IMR-90 (cell line): ENCODE measurements at regions not wholly inside any gene's neighbourhood (a gene's known extent, or its start where the extent isn't known, plus 50 kb on each side); places are given as distances from the start of the nearest gene placed in this dataset.

Experiments used
- ATAC-seq: fragments of 200-7000 bp; cut with Tn5 transposase; 2 replicates; pipeline ENCODE4 v1.9.1; 2020; ENCODE audit warnings: low read depth, mild to moderate bottlenecking, moderate library complexity
- BruUV-seq: library from RNA; stranded (reverse); fragments of 400-500 nt; replicated peaks from 2 replicates; lab custom pipeline; 2021; lab: Mats Ljungman, UMichigan
- CTCF ChIA-PET: fragments of 300-600 bp; formaldehyde crosslinking; extraction: SDS; loops from one replicate; lab custom pipeline; 2021; ENCODE audit warnings: antibody characterized with exemption; lab: Yijun Ruan, JAX
- POLR2A ChIA-PET: fragments of 300-600 bp; sonication (Branson Sonifier 250); formaldehyde crosslinking; loops from one replicate; lab custom pipeline; 2022; ENCODE audit warnings: antibody characterized with exemption; ENCODE audit not compliant: unreplicated experiment; lab: Charles Lee
- DNase-seq: peaks from one replicate; pipeline ENCODE4 v3.0.0; 2013
- H2AFZ ChIP-seq: replicated peaks from 2 replicates; pipeline ENCODE3; 2013; ENCODE audit warnings: low read length, mild to moderate bottlenecking; ENCODE audit not compliant: poor library complexity
- H2AK5ac ChIP-seq: 2 replicates; pipeline ENCODE4 v1.6.1; 2013; ENCODE audit warnings: low read depth, low read length, inconsistent platforms
- H2AK9ac ChIP-seq: replicated peaks from 2 replicates; pipeline ENCODE3; 2013; ENCODE audit warnings: mild to moderate bottlenecking, low read depth, low read length, moderate library complexity; ENCODE audit not compliant: poor library complexity
- H2BK120ac ChIP-seq: 2 replicates; pipeline ENCODE4 v1.6.1; 2013; ENCODE audit warnings: low read depth, low read length, inconsistent platforms
- H2BK15ac ChIP-seq: 3 replicates; pipeline ENCODE4 v1.6.1; 2013; ENCODE audit warnings: low read depth, low read length, inconsistent platforms
- H2BK20ac ChIP-seq: 2 replicates; pipeline ENCODE4 v1.6.1; 2013; ENCODE audit warnings: low read depth, mild to moderate bottlenecking, inconsistent platforms, low read length, moderate library complexity
- H2BK5ac ChIP-seq: 2 replicates; pipeline ENCODE4 v1.6.1; 2013; ENCODE audit warnings: mild to moderate bottlenecking, low read depth, low read length, inconsistent platforms; ENCODE audit not compliant: poor library complexity, severe bottlenecking
- H3K14ac ChIP-seq: replicated peaks from 2 replicates; pipeline ENCODE4 v1.6.1; 2013; ENCODE audit warnings: low read depth, low read length, inconsistent platforms
- H3K18ac ChIP-seq: 2 replicates; pipeline ENCODE4 v1.6.1; 2013; ENCODE audit warnings: low read depth, low read length, control low read depth
- H3K23ac ChIP-seq: 2 replicates; pipeline ENCODE4 v1.6.1; 2013; ENCODE audit warnings: low read depth, low read length, inconsistent platforms
- H3K27ac ChIP-seq: 2 replicates; pipeline ENCODE4 v1.5.1; 2013; ENCODE audit warnings: mild to moderate bottlenecking, control low read depth, low read length; ENCODE audit not compliant: insufficient read depth
- H3K27me3 ChIP-seq: 2 replicates; pipeline ENCODE4 v1.6.1; 2013; ENCODE audit warnings: low read length; ENCODE audit not compliant: control insufficient read depth, insufficient read depth
- H3K36me3 ChIP-seq: 2 replicates; pipeline ENCODE4 v1.6.1; 2013; ENCODE audit warnings: low read length, mixed read lengths; ENCODE audit not compliant: control insufficient read depth, insufficient read depth
- H3K4ac ChIP-seq: 2 replicates; pipeline ENCODE4 v1.6.1; 2013; ENCODE audit warnings: low read depth, low read length, inconsistent platforms
- H3K4me1 ChIP-seq: 2 replicates; pipeline ENCODE4 v1.6.1; 2013; ENCODE audit warnings: low read length, mixed read lengths; ENCODE audit not compliant: control insufficient read depth, insufficient read depth
- H3K4me2 ChIP-seq: 2 replicates; pipeline ENCODE4 v1.6.1; 2013; ENCODE audit warnings: low read depth, mild to moderate bottlenecking, control low read depth, low read length, moderate library complexity
- H3K4me3 ChIP-seq: 2 replicates; pipeline ENCODE4 v1.5.1; 2013; ENCODE audit warnings: low read depth, mild to moderate bottlenecking, control low read depth, low read length, moderate library complexity; ENCODE audit not compliant: insufficient read depth
- H3K56ac ChIP-seq: 2 replicates; pipeline ENCODE4 v1.6.1; 2013; ENCODE audit warnings: low read length, inconsistent platforms; ENCODE audit not compliant: insufficient read depth; ENCODE audit errors: extremely low read depth
- H3K79me1 ChIP-seq, 2 experiments: 2 replicates each; pipeline ENCODE4 v1.6.1; 2013; ENCODE audit warnings: low read length in 2 of 2, inconsistent platforms in 1 of 2, low read depth in 1 of 2
- H3K9ac ChIP-seq: 2 replicates; pipeline ENCODE4 v1.6.1; 2013; ENCODE audit warnings: low read depth, low read length, control low read depth
- H3K9me1 ChIP-seq: 2 replicates; pipeline ENCODE4 v1.6.1; 2013; ENCODE audit warnings: low read length, inconsistent platforms; ENCODE audit not compliant: insufficient read depth
- H3K9me3 ChIP-seq: 2 replicates; pipeline ENCODE4 v1.6.1; 2013; ENCODE audit warnings: low read length; ENCODE audit not compliant: control insufficient read depth, insufficient read depth
- H4K20me1 ChIP-seq: 2 replicates; pipeline ENCODE4 v1.6.1; 2013; ENCODE audit warnings: low read length, inconsistent platforms; ENCODE audit not compliant: insufficient read depth
- H4K5ac ChIP-seq: 2 replicates; pipeline ENCODE4 v1.6.1; 2013; ENCODE audit warnings: mild to moderate bottlenecking, low read depth, low read length, control low read depth
- H4K8ac ChIP-seq, 2 experiments: 2 replicates each; pipeline ENCODE4 v1.6.1; 2013; ENCODE audit warnings: low read depth in 2 of 2, low read length in 2 of 2, control low read depth in 1 of 2, inconsistent platforms in 1 of 2
- H4K91ac ChIP-seq: 2 replicates; pipeline ENCODE4 v1.6.1; 2013; ENCODE audit warnings: low read depth, low read length, inconsistent platforms; ENCODE audit not compliant: insufficient read depth
- FOS ChIP-seq: fragments of 150-350 bp; IDR thresholded peaks from 2 replicates; pipeline ENCODE4 v1.6.1; 2016; ENCODE audit warnings: low read depth, low read length
- MAZ ChIP-seq: IDR thresholded peaks from 2 replicates; pipeline ENCODE4 v1.6.1; 2012; ENCODE audit warnings: low read depth, mild to moderate bottlenecking, low read length, improper control_type of control experiment, moderate library complexity, borderline replicate concordance
- WGBS, 2 experiments: methylation state at CpG; one replicate each; pipeline versions ENCODE4 v1.1.5 to v1.1.7; 2013; ENCODE audit warnings: missing lambda C conversion rate in 2 of 2; ENCODE audit not compliant: insufficient read length in 1 of 2; ENCODE audit errors: extremely low coverage in 2 of 2; 5-methylcytosine and 5-hydroxymethylcytosine counted together
- dilution Hi-C: fragments of 300-500 bp; cut with HindIII; formaldehyde crosslinking; loops from one replicate; pipeline ENCODE4 v1.14.3; 2018; ENCODE audit warnings: low sequenced_read_pairs; ENCODE audit not compliant: unreplicated experiment
- in situ Hi-C: fragments of 300-500 bp; cut with MboI; formaldehyde crosslinking; loops from 3 replicates; pipeline ENCODE4 v1.14.3; 2019; ENCODE audit warnings: low sequenced_read_pairs, inconsistent platforms, mixed read lengths
- intact Hi-C: fragments of 100-400 bp; cut with micrococcal nuclease; formaldehyde crosslinking; loops from 2 replicates; pipeline ENCODE4 v1.10.0; 2022

- no peak overlapping the region for H3K23ac ChIP-seq
- H2AK5ac ChIP-seq: no peak overlapping the region
- H3K56ac ChIP-seq: no peak overlapping the region
- no peak overlapping the region for H4K5ac ChIP-seq
- H3K79me1 ChIP-seq: no peaks in the 10 kb centered on the region
- no peaks in the 10 kb centered on the region for H4K20me1 ChIP-seq
- H3K9me1 ChIP-seq: no peaks in the 10 kb centered on the region
- H2BK120ac ChIP-seq: no peak overlapping the region
- 33% methylated on average over 1 of the region's 6 CpGs; no CpG with 5 or more reads in 1 of the 2 experiments for WGBS, 2 experiments
- no peaks in the 10 kb centered on the region for H3K4me1 ChIP-seq
- H3K4me2 ChIP-seq: no peak overlapping the region
- H2BK15ac ChIP-seq: no peak overlapping the region
- DNase-seq: no peak
- dilution Hi-C loops: no loop called here
- ATAC-seq: no peak
- intact Hi-C loops: no loop called here
- no peaks in the 10 kb centered on the region for H3K36me3 ChIP-seq
- in situ Hi-C loops: no loop called here
- H4K91ac ChIP-seq: no peak overlapping the region
- no peak overlapping the region for H3K14ac ChIP-seq
- H3K4ac ChIP-seq: no peak overlapping the region
- no peak overlapping the region for H2BK5ac ChIP-seq
- no peaks in the 10 kb centered on the region for H3K9me3 ChIP-seq
- no peak overlapping the region for H3K27ac ChIP-seq
- CTCF ChIA-PET: interaction anchor here (1.5 kb wide), 1 partner anchor 8 kb away, joined by 5 read pairs; no protein-coding TSS in a partner anchor
- no peak overlapping the region for H2BK20ac ChIP-seq
- POLR2A ChIA-PET: no interaction called here
- no peak overlapping the region for H3K9ac ChIP-seq
- H3K27me3 ChIP-seq: peaks cover 30% of the 10 kb centered on the region
- BruUV-seq: no TSS peak
- no peak overlapping the region for H2AFZ ChIP-seq
- no peak overlapping the region for H3K18ac ChIP-seq
- TF ChIP-seq FOS (no peak), MAZ (no peak)
- H3K4me3 ChIP-seq: no peak overlapping the region
- H4K8ac ChIP-seq: no peak overlapping the region
- H2AK9ac ChIP-seq: no peak overlapping the region
Measured at GRCh38 chr15:79193103-79193502, 89.4 kb upstream of the ANKRD34C start.
